CD4-positive, alpha-beta T cell treated with Interleukin-15 for 1 hour (primary cell): ENCODE measurements at regions not wholly inside any gene's neighbourhood (a gene's known extent, or its start where the extent isn't known, plus 50 kb on each side); places are given as distances from the start of the nearest gene placed in this dataset.

ENCODE experiments used
- DNase-seq: peaks from one replicate; pipeline ENCODE4 v3.0.0-alpha.2; 2020

GRCh38 chr10:3222626-3223025 is 50.0 kb upstream of the PITRM1 start:
- DNase-seq, result no peak
